KMS-11 (cell line): ENCODE measurements at regions not wholly inside any gene's neighbourhood (a gene's known extent, or its start where the extent isn't known, plus 50 kb on each side); places are given as distances from the start of the nearest gene placed in this dataset.
"Not testable (repeated sequence)": the region's sequence is repeated elsewhere in the genome, so short reads cannot be mapped to it uniquely, and the experiment has no call there.

Source experiments
- H2AFZ ChIP-seq: fragments of 200-600 bp; sonication (generic); 2 replicates; pipeline ENCODE4 v1.6.1; 2016; ENCODE audit warnings: antibody characterized with exemption, mixed run types, low read depth
- H3K27ac ChIP-seq: fragments of 200-600 bp; sonication (generic); 2 replicates; pipeline ENCODE4 v1.6.1; 2016; ENCODE audit warnings: mild to moderate bottlenecking, mixed run types
- H3K27me3 ChIP-seq: fragments of 200-600 bp; sonication (generic); 2 replicates; pipeline ENCODE4 v1.6.1; 2017; ENCODE audit warnings: mild to moderate bottlenecking, low read depth, mixed run types, moderate library complexity; ENCODE audit not compliant: insufficient read depth
- H3K36me3 ChIP-seq: fragments of 200-600 bp; sonication (generic); 2 replicates; pipeline ENCODE4 v1.6.1; 2017; ENCODE audit warnings: mild to moderate bottlenecking, mixed run types; ENCODE audit not compliant: insufficient read depth
- H3K4me1 ChIP-seq: fragments of 200-600 bp; sonication (generic); 2 replicates; pipeline ENCODE4 v1.6.1; 2016; ENCODE audit warnings: mild to moderate bottlenecking, low read depth, mixed run types; ENCODE audit not compliant: poor library complexity, severe bottlenecking
- H3K4me2 ChIP-seq: fragments of 200-600 bp; sonication (generic); 2 replicates; pipeline ENCODE4 v1.7.0; 2016; ENCODE audit warnings: mild to moderate bottlenecking, mixed run types
- H3K4me3 ChIP-seq: fragments of 200-600 bp; sonication (generic); IDR thresholded peaks from 2 replicates; pipeline ENCODE4 v1.6.1; 2017; ENCODE audit warnings: low read depth, low read length, mixed read lengths; ENCODE audit not compliant: insufficient read depth
- H3K79me2 ChIP-seq: fragments of 200-600 bp; sonication (generic); 2 replicates; pipeline ENCODE4 v1.6.1; 2016; ENCODE audit warnings: low read depth, mixed run types; ENCODE audit not compliant: insufficient read depth
- H3K9ac ChIP-seq: fragments of 200-600 bp; sonication (generic); 2 replicates; pipeline ENCODE4 v1.6.1; 2016; ENCODE audit warnings: mild to moderate bottlenecking, mixed run types
- H4K20me1 ChIP-seq: fragments of 200-600 bp; sonication (generic); 2 replicates; pipeline ENCODE4 v1.6.1; 2016; ENCODE audit warnings: mild to moderate bottlenecking, mixed run types; ENCODE audit not compliant: insufficient read depth
- CTCF ChIP-seq: fragments of 200-600 bp; sonication (generic); conservative IDR thresholded peaks from 2 replicates; pipeline ENCODE4 v1.6.1; 2017; ENCODE audit warnings: low read depth, mild to moderate bottlenecking, antibody characterized with exemption, low read length, moderate library complexity, mixed read lengths

GRCh38 chr12:67890726-67891258 is 98.5 kb upstream of the IFNG-AS1 start:
- no peaks in the 10 kb centered on the region for H3K36me3 ChIP-seq
- H3K9ac ChIP-seq: no peak overlapping the region
- no peaks in the 10 kb centered on the region for H3K27me3 ChIP-seq
- H3K27ac ChIP-seq: no peak overlapping the region
- no peak overlapping the region for H3K4me2 ChIP-seq
- H3K79me2 ChIP-seq: no peaks in the 10 kb centered on the region
- H2AFZ ChIP-seq: no peak overlapping the region
- no peaks in the 10 kb centered on the region for H3K4me1 ChIP-seq
- no peaks in the 10 kb centered on the region for H4K20me1 ChIP-seq
- no peak overlapping the region for H3K4me3 ChIP-seq
- TF ChIP-seq CTCF: no peak

- Histone ChIP-seq H4K20me1 (no peaks in the 10 kb centered on the region), H3K4me2 (no peak overlapping the region), H3K9ac (no peak overlapping the region), H3K4me1 (no peaks in the 10 kb centered on the region), H3K4me3 (no peak overlapping the region), H3K27ac (no peak overlapping the region), H3K79me2 (no peaks in the 10 kb centered on the region), H2AFZ (no peak overlapping the region), H3K36me3 (no peaks in the 10 kb centered on the region), H3K27me3 (no peaks in the 10 kb centered on the region)
- no peak for TF ChIP-seq CTCF
These were observed 97.7 kb upstream of the IFNG-AS1 start for GRCh38 chr12:67891596-67891995.

- no peak overlapping the region for H3K4me2 ChIP-seq
- no peaks in the 10 kb centered on the region for H3K4me1 ChIP-seq
- no peaks in the 10 kb centered on the region for H3K27me3 ChIP-seq
- no peak for TF ChIP-seq CTCF
- no peak overlapping the region for H3K27ac ChIP-seq
- no peaks in the 10 kb centered on the region for H4K20me1 ChIP-seq
- H3K36me3 ChIP-seq: no peaks in the 10 kb centered on the region
- no peak overlapping the region for H3K9ac ChIP-seq
- no peaks in the 10 kb centered on the region for H3K79me2 ChIP-seq
- H3K4me3 ChIP-seq: no peak overlapping the region
- no peak overlapping the region for H2AFZ ChIP-seq
These were observed 96.8 kb upstream of the IFNG-AS1 start for GRCh38 chr12:67892259-67893021.

DNA sequence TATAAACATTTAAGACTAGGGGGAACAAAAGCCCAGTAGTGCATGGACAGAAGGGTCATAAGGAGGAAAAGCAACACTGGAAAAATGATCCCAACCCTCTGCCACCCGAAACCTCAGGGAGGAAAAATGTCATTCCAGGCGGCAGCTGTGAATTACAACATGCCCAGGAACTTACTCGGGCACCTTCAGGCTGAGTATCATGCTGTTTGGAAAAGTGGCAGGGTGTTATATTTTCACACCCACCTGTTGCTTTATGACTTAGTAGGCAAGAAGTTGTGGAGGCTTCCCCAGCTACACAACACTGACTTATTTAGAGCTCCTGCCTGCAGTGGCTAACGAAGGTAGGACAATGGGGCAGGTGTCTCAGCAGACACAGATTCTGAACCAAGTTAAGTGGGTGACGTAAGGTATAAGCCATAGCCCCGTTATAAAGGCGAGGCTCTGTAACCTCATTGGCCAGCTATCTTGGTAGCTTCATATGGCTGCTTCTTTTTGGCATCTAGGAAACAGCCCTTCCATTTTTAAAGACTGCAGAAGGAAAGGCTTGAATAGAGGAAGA is 96.1 kb upstream of the IFNG-AS1 start:
- no peak overlapping the region for H2AFZ ChIP-seq

GRCh38 chr12:67900418-67900817 is 88.8 kb upstream of the IFNG-AS1 start:
- not testable (repeated sequence) for H3K27me3 ChIP-seq, H3K4me2 ChIP-seq, H3K9ac ChIP-seq, H3K4me1 ChIP-seq, H3K36me3 ChIP-seq, H3K79me2 ChIP-seq, H3K27ac ChIP-seq, H2AFZ ChIP-seq, H3K4me3 ChIP-seq, H4K20me1 ChIP-seq

More for the DNA sequence above, 96.1 kb upstream of the IFNG-AS1 start:
- H4K20me1 ChIP-seq: no peaks in the 10 kb centered on the region
- H3K27ac ChIP-seq: no peak overlapping the region
- H3K4me3 ChIP-seq: no peak overlapping the region
- H3K27me3 ChIP-seq: no peaks in the 10 kb centered on the region
- no peak overlapping the region for H3K9ac ChIP-seq
- no peak overlapping the region for H3K4me2 ChIP-seq
- no peaks in the 10 kb centered on the region for H3K4me1 ChIP-seq
- TF ChIP-seq CTCF: no peak
- no peaks in the 10 kb centered on the region for H3K79me2 ChIP-seq
- H3K36me3 ChIP-seq: no peaks in the 10 kb centered on the region
